NCI-H345 treated with DMSO at 0.1 percent for 48 hours (cell line): ENCODE measurements at regions not wholly inside any gene's neighbourhood (a gene's known extent, or its start where the extent isn't known, plus 50 kb on each side); places are given as distances from the start of the nearest gene placed in this dataset.

Experiments used
- DNase-seq: peaks from one replicate; lab custom pipeline; 2025; ENCODE audit not compliant: unreplicated experiment; lab: John Stamatoyannopoulos, UW

GRCh38 chr3:99502871-99503270 is 135.5 kb upstream of the COL8A1 start:
- no peak for DNase-seq

GRCh38 chr3:99500485-99500884 is 137.9 kb upstream of the COL8A1 start:
- DNase-seq: no peak

- DNase-seq: no peak
Observed at GRCh38 chr3:99499235-99500158, 138.9 kb upstream of the COL8A1 start.

GRCh38 chr3:99498550-99499234 is 139.7 kb upstream of the COL8A1 start:
- no peak for DNase-seq

GRCh38 chr3:99487894-99488293 is 150.5 kb upstream of the COL8A1 start:
- no peak for DNase-seq

- DNase-seq: no peak
Observed at GRCh38 chr3:99485286-99485685, 153.1 kb upstream of the COL8A1 start.

- no peak for DNase-seq
Observed at GRCh38 chr3:99484871-99485270, 153.5 kb upstream of the COL8A1 start.

GRCh38 chr3:99483841-99484240 is 154.6 kb upstream of the COL8A1 start:
- no peak for DNase-seq

- DNase-seq: no peak
Observed at GRCh38 chr3:99482191-99482590, 156.2 kb upstream of the COL8A1 start.

GRCh38 chr3:99481561-99481960 is 156.8 kb upstream of the COL8A1 start:
- DNase-seq: no peak

GRCh38 chr3:99479768-99480167 is 158.6 kb upstream of the COL8A1 start:
- DNase-seq: no peak

- no peak for DNase-seq
Observed at GRCh38 chr3:99477650-99478049, 160.7 kb upstream of the COL8A1 start.

GRCh38 chr3:99475229-99475628 is 163.2 kb upstream of the COL8A1 start:
- DNase-seq: no peak

GRCh38 chr3:99474776-99475175 is 163.6 kb upstream of the COL8A1 start:
- DNase-seq: no peak

GRCh38 chr3:99473321-99473751 is 165.1 kb upstream of the COL8A1 start:
- DNase-seq: no peak

GRCh38 chr3:99472385-99472784 is 166.0 kb upstream of the COL8A1 start:
- DNase-seq: no peak

- DNase-seq: no peak
Observed at GRCh38 chr3:99471353-99472323, 166.8 kb upstream of the COL8A1 start.

GRCh38 chr3:99470841-99471240 is 167.6 kb upstream of the COL8A1 start:
- DNase-seq: no peak

GRCh38 chr3:99468918-99469317 is 169.5 kb upstream of the COL8A1 start:
- no peak for DNase-seq

GRCh38 chr3:99467420-99467819 is 171.0 kb upstream of the COL8A1 start:
- DNase-seq: no peak

- DNase-seq: no peak
Observed at GRCh38 chr3:99466331-99466730, 172.1 kb upstream of the COL8A1 start.
